ENCODE measurements at regions not wholly inside any gene's neighbourhood (a gene's known extent, or its start where the extent isn't known, plus 50 kb on each side); places are given as distances from the start of the nearest gene placed in this dataset.

DNA sequence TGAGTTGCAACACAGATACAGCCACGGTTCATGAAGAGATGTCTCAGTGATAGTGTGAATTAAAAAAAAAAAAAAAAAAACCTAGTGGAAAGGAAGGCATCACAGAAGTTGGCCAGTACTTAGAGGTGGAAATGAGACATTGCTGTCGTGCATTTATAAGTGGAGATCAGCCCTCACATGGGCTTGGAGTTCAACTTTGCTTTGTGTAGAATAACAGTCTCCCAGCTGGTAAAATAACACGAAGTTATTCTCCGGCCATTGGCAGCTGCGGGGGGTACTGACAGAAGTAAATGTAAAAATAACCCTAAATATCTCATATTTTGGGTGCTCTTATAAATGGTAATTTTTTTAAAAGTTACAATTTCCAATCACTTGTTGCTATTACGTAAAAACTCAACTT, 98.8 kb upstream of the TMEM18 start:
- DNase-seq (ENCODE audit: low spot score) = no peak
- intact Hi-C loops (cut with DNase I) = no loop called here
- TF ChIP-seq POLR2A (IDR thresholded peaks at IDR 0.05) (no peak), POLR2AphosphoS5 (IDR thresholded peaks at IDR 0.05) (no peak)
- TF ChIP-seq, protein P1, sequence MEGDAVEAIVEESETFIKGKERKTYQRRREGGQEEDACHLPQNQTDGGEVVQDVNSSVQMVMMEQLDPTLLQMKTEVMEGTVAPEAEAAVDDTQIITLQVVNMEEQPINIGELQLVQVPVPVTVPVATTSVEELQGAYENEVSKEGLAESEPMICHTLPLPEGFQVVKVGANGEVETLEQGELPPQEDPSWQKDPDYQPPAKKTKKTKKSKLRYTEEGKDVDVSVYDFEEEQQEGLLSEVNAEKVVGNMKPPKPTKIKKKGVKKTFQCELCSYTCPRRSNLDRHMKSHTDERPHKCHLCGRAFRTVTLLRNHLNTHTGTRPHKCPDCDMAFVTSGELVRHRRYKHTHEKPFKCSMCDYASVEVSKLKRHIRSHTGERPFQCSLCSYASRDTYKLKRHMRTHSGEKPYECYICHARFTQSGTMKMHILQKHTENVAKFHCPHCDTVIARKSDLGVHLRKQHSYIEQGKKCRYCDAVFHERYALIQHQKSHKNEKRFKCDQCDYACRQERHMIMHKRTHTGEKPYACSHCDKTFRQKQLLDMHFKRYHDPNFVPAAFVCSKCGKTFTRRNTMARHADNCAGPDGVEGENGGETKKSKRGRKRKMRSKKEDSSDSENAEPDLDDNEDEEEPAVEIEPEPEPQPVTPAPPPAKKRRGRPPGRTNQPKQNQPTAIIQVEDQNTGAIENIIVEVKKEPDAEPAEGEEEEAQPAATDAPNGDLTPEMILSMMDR (IDR thresholded peaks at IDR 0.05) = no peak
- no peaks in the 10 kb centered on the region for H3K9me3 ChIP-seq
- H3K27ac ChIP-seq = no peak overlapping the region
- H3K4me1 ChIP-seq (replicated peaks) = no peaks in the 10 kb centered on the region
- H3K36me3 ChIP-seq = no peaks in the 10 kb centered on the region
- 67% methylated on average over 6 of the region's 6 CpGs for WGBS
- no peaks in the 10 kb centered on the region for H3K27me3 ChIP-seq (replicated peaks; ENCODE audit: insufficient read depth)
- no peak overlapping the region for H3K4me3 ChIP-seq

DNA sequence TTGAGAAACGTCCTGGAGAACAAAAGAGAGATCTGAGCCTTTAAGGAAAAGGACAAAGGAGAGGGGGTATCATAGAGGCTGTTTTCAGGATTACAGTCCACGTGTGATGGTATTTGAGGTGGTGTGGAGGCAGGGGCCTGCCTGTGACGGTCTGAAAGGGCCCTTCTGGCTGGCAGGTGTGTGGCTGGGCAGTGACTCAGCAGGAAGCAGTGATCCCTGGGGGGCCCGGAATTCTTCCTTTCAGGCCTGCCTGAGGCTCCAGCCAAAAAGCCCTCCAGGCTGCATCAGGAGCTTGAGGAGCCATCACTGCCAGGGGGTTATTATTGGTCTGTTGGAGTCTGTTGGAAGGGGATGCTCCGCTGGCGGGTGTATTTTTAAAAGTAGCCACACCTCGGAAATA, 97.2 kb upstream of the TMEM18 start:
- DNase-seq (ENCODE audit: low spot score) = no peak
- H3K36me3 ChIP-seq = no peaks in the 10 kb centered on the region
- intact Hi-C loops (cut with DNase I) = no loop called here
- H3K9me3 ChIP-seq = no peaks in the 10 kb centered on the region
- no peaks in the 10 kb centered on the region for H3K27me3 ChIP-seq (replicated peaks; ENCODE audit: insufficient read depth)
- H3K4me3 ChIP-seq = no peak overlapping the region
- H3K4me1 ChIP-seq (replicated peaks) = no peaks in the 10 kb centered on the region
- no peak for TF ChIP-seq POLR2A (IDR thresholded peaks at IDR 0.05)
- TF ChIP-seq, protein P1 (IDR thresholded peaks at IDR 0.05) = no peak
- TF ChIP-seq POLR2AphosphoS5 (IDR thresholded peaks at IDR 0.05) = no peak
- 63% methylated on average over 7 of the region's 7 CpGs for WGBS
- no peak overlapping the region for H3K27ac ChIP-seq

DNA sequence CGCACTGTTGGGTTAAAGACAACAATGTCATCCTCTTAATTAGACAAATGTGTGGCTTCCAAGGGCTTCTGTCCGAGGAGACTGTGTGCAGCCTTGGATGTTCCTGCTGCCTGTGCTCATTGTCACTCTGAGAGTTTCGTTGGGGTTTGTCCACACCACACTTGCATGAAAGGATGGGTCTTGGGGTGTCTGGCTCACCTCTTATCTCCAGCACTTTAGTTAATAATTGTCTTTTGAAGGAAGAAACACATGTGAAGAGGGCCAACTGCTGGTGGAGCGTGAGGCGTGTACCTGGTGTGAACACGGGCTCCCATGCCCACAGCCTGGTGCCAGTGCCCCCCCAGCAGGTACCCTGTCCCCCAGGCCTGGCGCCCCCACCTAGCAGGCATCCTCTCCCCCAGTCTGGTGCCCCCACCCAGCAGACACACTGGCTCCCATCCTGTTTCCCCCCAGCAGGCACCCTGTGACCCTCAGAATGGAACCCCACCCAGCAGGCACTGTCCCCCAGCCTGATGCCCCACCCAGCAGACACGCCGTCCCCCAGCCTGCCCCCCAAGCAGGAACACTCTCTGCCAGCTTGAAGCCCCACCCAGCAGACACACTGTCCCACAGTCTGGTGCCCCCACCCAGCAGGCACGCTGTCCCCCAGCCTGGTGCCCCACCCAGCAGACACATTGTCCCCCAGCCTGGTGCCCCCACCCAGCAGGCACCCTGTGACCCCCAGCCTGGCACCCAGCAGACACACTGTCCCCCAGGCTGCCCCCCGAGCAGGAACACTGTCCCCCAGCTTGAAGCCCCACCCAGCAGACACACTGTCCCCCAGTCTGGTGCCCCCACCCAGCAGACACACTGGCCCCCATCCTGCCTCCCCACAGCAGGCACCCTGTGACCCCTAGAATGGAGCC, 96.3 kb upstream of the TMEM18 start:
- H3K4me3 ChIP-seq = no peak overlapping the region
- intact Hi-C loops (cut with DNase I) = no loop called here
- no peaks in the 10 kb centered on the region for H3K4me1 ChIP-seq (replicated peaks)
- H3K9me3 ChIP-seq = no peaks in the 10 kb centered on the region
- no peaks in the 10 kb centered on the region for H3K36me3 ChIP-seq
- H3K27ac ChIP-seq = no peak overlapping the region
- TF ChIP-seq POLR2AphosphoS5 (IDR thresholded peaks at IDR 0.05) (no peak), POLR2A (IDR thresholded peaks at IDR 0.05) (no peak)
- TF ChIP-seq, protein P1 (IDR thresholded peaks at IDR 0.05) = no peak
- no peaks in the 10 kb centered on the region for H3K27me3 ChIP-seq (replicated peaks; ENCODE audit: insufficient read depth)
- no peak for DNase-seq (ENCODE audit: low spot score)
- 82% methylated on average over 11 of the region's 11 CpGs for WGBS

DNA sequence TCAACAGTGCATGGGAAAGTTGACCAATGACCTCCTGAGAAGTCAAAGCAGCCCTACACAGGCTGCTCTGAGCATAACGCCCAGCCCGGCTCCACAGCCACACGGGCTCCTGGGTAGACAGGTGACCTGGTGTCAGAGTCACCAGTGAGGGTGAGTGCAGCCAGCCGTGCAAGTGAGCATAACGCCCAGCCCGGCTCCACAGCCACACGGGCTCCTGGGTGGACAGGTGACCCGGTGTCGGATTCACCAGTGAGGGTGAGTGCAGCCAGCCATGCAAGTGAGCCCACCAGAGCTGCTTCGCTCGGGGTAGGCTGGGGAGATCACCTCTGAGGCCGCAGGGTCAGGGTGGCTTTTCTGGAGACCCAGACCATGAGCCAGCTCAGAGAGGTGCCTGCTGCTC, 94.3 kb upstream of the TMEM18 start:
- intact Hi-C loops (cut with DNase I) = no loop called here
- no peaks in the 10 kb centered on the region for H3K9me3 ChIP-seq
- no peak for DNase-seq (ENCODE audit: low spot score)
- no peaks in the 10 kb centered on the region for H3K36me3 ChIP-seq
- no peak overlapping the region for H3K27ac ChIP-seq
- H3K27me3 ChIP-seq (replicated peaks; ENCODE audit: insufficient read depth) = no peaks in the 10 kb centered on the region
- WGBS = 94% methylated on average over 12 of the region's 12 CpGs
- no peaks in the 10 kb centered on the region for H3K4me1 ChIP-seq (replicated peaks)
- TF ChIP-seq POLR2AphosphoS5 (IDR thresholded peaks at IDR 0.05) (no peak), POLR2A (IDR thresholded peaks at IDR 0.05) (no peak)
- TF ChIP-seq, protein P1 (IDR thresholded peaks at IDR 0.05) = no peak
- no peak overlapping the region for H3K4me3 ChIP-seq

DNA sequence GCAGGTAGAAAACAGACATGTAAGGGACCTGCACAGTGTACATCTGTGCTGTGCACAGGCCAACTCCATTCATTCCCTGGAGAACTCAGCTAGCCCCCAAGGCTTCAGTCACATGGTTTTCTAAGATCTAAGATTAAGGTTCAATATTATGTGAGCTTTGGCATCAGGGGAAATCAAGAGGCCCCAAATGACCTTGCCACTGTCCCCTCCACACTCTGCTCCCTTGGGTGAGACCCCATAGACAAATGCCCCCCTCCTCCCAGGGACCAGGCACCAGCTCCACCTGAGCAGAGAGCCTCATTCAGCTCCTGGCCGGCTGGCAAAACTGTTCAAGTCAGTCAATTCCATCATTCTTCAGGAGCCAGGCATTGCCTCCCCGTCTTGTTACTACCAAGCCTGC, 93.6 kb upstream of the TMEM18 start:
- Histone ChIP-seq H3K4me3 (no peak overlapping the region), H3K27ac (no peak overlapping the region), H3K36me3 (no peaks in the 10 kb centered on the region), H3K4me1 (replicated peaks) (no peaks in the 10 kb centered on the region), H3K9me3 (no peaks in the 10 kb centered on the region), H3K27me3 (replicated peaks; ENCODE audit: insufficient read depth) (no peaks in the 10 kb centered on the region)
- DNase-seq (ENCODE audit: low spot score) = no peak
- 100% methylated on average over 2 of the region's 2 CpGs for WGBS
- no peak for TF ChIP-seq POLR2AphosphoS5 (IDR thresholded peaks at IDR 0.05)
- intact Hi-C loops (cut with DNase I) = no loop called here

All from prostate gland (tissue), 2 donors.